ENCODE measurements at regions not wholly inside any gene's neighbourhood (a gene's known extent, or its start where the extent isn't known, plus 50 kb on each side); places are given as distances from the start of the nearest gene placed in this dataset.

GRCh38 chr6:156031516-156031915 is 575.9 kb upstream of the NOX3 start:
- no peaks in the 10 kb centered on the region for H3K4me1 Mint-ChIP-seq
- H3K9me2 ChIP-seq (ENCODE audit: insufficient read depth) = peaks cover 8% of the 10 kb centered on the region; the same call in 1 of the 2 replicates
- no peaks in the 10 kb centered on the region for H3K27me3 ChIP-seq (ENCODE audit: insufficient read depth)
- no peaks in the 10 kb centered on the region for H3K79me2 ChIP-seq (replicated peaks; ENCODE audit: insufficient read depth)
- H3K4me2 ChIP-seq = no peak overlapping the region
- no peak overlapping the region for H3K27ac Mint-ChIP-seq
- TF ChIP-seq REST (IDR thresholded peaks at IDR 0.05; ENCODE audit: unreplicated experiment) = no peak
- TF ChIP-seq ZNF462 (CRISPR knock-in tag; IDR thresholded peaks at IDR 0.05) = no peak
- TF ChIP-seq CREB1 (CRISPR knock-in tag; IDR thresholded peaks at IDR 0.05; ENCODE audit: low read depth) = no peak
- no peak for TF ChIP-seq POLR2AphosphoS5 (IDR thresholded peaks at IDR 0.05; ENCODE audit: low read depth)
- TF ChIP-seq ZNF331 (CRISPR knock-in tag; IDR thresholded peaks at IDR 0.05; ENCODE audit: low read depth) = no peak
- TF ChIP-seq STAT1 (IDR thresholded peaks at IDR 0.05; ENCODE audit: unreplicated experiment) = no peak
- no peak for TF ChIP-seq EZH2 (IDR thresholded peaks at IDR 0.05; ENCODE audit: low read depth, unreplicated experiment)
- no peak for TF ChIP-seq NANOG (IDR thresholded peaks at IDR 0.05; ENCODE audit: borderline replicate concordance)
- TF ChIP-seq CTCF (conservative IDR thresholded peaks at IDR 0.05; ENCODE audit: low read depth in 2 of 2) = no peak
- TF ChIP-seq ETS1 (IDR thresholded peaks at IDR 0.05) = no peak
- no peaks in the 10 kb centered on the region for H4K20me1 ChIP-seq (replicated peaks; ENCODE audit: insufficient read depth)
- no peaks in the 10 kb centered on the region for H3K4me1 ChIP-seq (ENCODE audit: insufficient read depth)
- H3F3A ChIP-seq (replicated peaks; ENCODE audit: low read depth) = no peaks in the 10 kb centered on the region
- DNase-seq (ENCODE audit: low spot score) (no peak), ATAC-seq (no peak)
- H3K27me3 Mint-ChIP-seq (ENCODE audit: insufficient read depth, low read depth, poor library complexity) = peaks cover 2% of the 10 kb centered on the region
- H3K36me3 Mint-ChIP-seq (ENCODE audit: low read depth) = peaks cover 18% of the 10 kb centered on the region
- peaks cover 29% of the 10 kb centered on the region for H3K9me3 Mint-ChIP-seq
- no peak overlapping the region for H3K4me3 ChIP-seq
- no peaks in the 10 kb centered on the region for H3K36me3 ChIP-seq (ENCODE audit: insufficient read depth)
- no peak overlapping the region for H3K4me3 Mint-ChIP-seq
- H2AFZ ChIP-seq = no peak overlapping the region
- H3K27ac ChIP-seq (ENCODE audit: low read depth) = no peak overlapping the region

Data from GM23338 (cell line).